Osteocyte (in vitro differentiated cells): ENCODE measurements at regions not wholly inside any gene's neighbourhood (a gene's known extent, or its start where the extent isn't known, plus 50 kb on each side); places are given as distances from the start of the nearest gene placed in this dataset.

Experiments
- DNase-seq: peaks from one replicate; pipeline ENCODE4 v3.0.0; 2021; ENCODE audit warnings: mixed read lengths; ENCODE audit not compliant: unreplicated experiment; ENCODE audit errors: extremely low spot score
- H3K27ac Mint-ChIP-seq: one replicate; pipeline ENCODE4 v1.8.0; 2021; ENCODE audit warnings: mild to moderate bottlenecking, mixed read lengths; ENCODE audit not compliant: unreplicated experiment
- H3K27me3 Mint-ChIP-seq: one replicate; pipeline ENCODE4 v1.8.0; 2021; ENCODE audit warnings: mixed read lengths; ENCODE audit not compliant: unreplicated experiment
- H3K36me3 Mint-ChIP-seq: one replicate; pipeline ENCODE4 v1.8.0; 2021; ENCODE audit warnings: mixed read lengths; ENCODE audit not compliant: unreplicated experiment
- H3K4me1 Mint-ChIP-seq: one replicate; pipeline ENCODE4 v1.8.0; 2021; ENCODE audit warnings: mixed read lengths; ENCODE audit not compliant: unreplicated experiment
- H3K4me3 Mint-ChIP-seq: one replicate; pipeline ENCODE4 v1.8.0; 2021; ENCODE audit warnings: mild to moderate bottlenecking, moderate library complexity, mixed read lengths; ENCODE audit not compliant: unreplicated experiment
- H3K9me3 Mint-ChIP-seq: one replicate; pipeline ENCODE4 v1.8.0; 2021; ENCODE audit warnings: mixed read lengths; ENCODE audit not compliant: unreplicated experiment
- TF ChIP-seq, protein P1 (sequence below): fragments of 200-600 bp; sonication (generic); IDR thresholded peaks from 2 replicates; pipeline ENCODE4 v1.5.0; 2021; ENCODE audit warnings: antibody characterized with exemption, mild to moderate bottlenecking, moderate library complexity

DNA sequence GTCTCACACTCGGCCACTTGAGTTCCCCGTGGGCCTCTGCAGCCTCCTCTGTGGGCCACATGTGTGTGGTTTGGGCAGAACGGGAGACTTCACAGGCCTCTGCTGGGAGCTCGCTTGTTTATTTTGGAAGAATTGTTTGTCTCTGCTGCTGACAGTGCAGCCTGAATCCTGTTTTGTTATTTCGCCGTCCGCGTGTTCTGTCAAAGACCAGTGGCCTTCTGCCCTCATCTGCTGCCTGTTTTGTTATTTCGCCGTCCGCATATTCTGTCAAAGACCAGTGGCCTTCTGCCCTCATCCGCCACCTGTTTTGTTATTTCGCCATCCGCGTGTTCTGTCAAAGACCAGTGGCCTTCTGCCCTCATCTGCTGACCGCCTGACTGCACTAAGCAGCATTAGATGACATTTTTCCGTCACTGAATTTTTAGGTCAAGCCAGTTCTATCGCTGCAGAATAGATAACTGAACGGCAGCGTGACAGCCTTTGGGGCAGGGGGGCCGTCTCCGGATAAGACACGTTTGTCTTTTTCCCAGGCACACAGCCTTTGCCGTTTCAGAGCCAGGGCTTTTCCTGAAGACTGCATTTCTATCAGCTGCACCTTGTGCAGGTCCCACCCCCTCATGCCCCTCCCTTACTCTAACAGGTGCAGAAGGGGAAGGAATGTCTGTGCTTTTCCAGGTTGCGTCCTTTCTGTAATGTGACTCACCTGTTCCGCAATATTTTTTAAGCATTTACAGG is 158.5 kb upstream of the AFDN start:
- no peak for DNase-seq
- Mint-ChIP-seq H3K4me1 (peaks cover 2% of the 10 kb centered on the region), H3K4me3 (no peak overlapping the region), H3K27me3 (peaks cover 25% of the 10 kb centered on the region), H3K27ac (peak overlapping the region; percentile 23), H3K9me3 (peaks cover 4% of the 10 kb centered on the region), H3K36me3 (no peaks in the 10 kb centered on the region)
- TF ChIP-seq, protein P1, sequence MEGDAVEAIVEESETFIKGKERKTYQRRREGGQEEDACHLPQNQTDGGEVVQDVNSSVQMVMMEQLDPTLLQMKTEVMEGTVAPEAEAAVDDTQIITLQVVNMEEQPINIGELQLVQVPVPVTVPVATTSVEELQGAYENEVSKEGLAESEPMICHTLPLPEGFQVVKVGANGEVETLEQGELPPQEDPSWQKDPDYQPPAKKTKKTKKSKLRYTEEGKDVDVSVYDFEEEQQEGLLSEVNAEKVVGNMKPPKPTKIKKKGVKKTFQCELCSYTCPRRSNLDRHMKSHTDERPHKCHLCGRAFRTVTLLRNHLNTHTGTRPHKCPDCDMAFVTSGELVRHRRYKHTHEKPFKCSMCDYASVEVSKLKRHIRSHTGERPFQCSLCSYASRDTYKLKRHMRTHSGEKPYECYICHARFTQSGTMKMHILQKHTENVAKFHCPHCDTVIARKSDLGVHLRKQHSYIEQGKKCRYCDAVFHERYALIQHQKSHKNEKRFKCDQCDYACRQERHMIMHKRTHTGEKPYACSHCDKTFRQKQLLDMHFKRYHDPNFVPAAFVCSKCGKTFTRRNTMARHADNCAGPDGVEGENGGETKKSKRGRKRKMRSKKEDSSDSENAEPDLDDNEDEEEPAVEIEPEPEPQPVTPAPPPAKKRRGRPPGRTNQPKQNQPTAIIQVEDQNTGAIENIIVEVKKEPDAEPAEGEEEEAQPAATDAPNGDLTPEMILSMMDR = no peak

DNA sequence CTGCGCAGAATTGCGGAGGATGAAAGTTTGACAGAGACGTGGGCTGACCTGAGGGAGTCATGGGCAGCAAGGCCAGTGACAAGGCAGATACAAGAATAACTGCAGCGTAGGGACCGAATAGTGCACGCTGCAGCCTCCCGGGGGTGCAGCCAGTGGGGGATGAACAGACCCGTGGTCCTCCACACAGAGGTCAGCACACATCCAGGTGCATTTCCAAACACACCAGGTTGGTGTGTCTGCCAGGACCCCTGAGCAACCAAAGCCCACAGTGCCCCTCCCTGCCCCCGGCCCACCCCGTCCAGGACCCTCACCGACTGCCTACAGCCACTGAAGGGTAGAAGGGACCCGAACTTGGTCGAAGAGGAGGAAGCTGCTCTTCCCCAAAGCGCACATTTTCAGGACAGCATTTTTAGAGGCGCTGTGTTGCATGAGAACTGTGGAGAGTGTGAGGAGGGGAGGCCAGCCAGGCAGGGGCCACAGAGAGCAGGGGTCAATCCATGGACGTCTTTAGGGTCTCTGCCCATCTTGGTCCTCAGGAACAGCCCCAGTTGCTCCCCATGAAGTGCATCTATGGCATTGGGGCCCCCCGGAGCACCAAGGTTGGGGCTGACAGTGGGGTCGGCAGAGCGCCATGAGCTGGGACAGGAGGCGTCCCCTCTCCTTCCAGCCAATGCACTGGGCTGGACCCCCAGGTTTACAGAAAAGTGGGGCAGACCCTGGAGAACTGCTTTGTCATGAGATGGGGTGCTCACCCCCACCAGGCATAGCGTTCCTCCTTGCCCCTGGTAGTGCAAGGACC is 157.8 kb upstream of the AFDN start:
- H3K27me3 Mint-ChIP-seq = peaks cover 21% of the 10 kb centered on the region
- peaks cover 4% of the 10 kb centered on the region for H3K9me3 Mint-ChIP-seq
- no peaks in the 10 kb centered on the region for H3K36me3 Mint-ChIP-seq
- no peak overlapping the region for H3K27ac Mint-ChIP-seq
- peaks cover 2% of the 10 kb centered on the region for H3K4me1 Mint-ChIP-seq
- TF ChIP-seq, protein P1 = no peak
- DNase-seq = no peak
- H3K4me3 Mint-ChIP-seq = no peak overlapping the region

DNA sequence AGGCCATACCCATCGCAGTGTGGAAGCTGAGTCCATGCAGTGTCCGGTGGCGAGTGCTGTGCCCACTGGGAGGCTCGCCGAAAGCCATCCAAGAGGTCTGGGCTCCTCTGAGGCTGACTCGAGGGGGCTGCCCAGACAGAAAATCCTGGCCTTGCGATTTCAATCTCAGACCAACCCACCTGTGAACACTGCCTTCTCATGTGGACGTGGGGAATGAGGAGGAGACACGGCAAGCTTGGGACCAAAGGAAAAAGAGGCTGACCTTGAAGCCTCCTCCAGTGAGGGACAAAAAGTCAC is 157.2 kb upstream of the AFDN start:
- no peak overlapping the region for H3K4me3 Mint-ChIP-seq
- H3K27me3 Mint-ChIP-seq = peaks cover 20% of the 10 kb centered on the region
- TF ChIP-seq, protein P1 = no peak

DNA sequence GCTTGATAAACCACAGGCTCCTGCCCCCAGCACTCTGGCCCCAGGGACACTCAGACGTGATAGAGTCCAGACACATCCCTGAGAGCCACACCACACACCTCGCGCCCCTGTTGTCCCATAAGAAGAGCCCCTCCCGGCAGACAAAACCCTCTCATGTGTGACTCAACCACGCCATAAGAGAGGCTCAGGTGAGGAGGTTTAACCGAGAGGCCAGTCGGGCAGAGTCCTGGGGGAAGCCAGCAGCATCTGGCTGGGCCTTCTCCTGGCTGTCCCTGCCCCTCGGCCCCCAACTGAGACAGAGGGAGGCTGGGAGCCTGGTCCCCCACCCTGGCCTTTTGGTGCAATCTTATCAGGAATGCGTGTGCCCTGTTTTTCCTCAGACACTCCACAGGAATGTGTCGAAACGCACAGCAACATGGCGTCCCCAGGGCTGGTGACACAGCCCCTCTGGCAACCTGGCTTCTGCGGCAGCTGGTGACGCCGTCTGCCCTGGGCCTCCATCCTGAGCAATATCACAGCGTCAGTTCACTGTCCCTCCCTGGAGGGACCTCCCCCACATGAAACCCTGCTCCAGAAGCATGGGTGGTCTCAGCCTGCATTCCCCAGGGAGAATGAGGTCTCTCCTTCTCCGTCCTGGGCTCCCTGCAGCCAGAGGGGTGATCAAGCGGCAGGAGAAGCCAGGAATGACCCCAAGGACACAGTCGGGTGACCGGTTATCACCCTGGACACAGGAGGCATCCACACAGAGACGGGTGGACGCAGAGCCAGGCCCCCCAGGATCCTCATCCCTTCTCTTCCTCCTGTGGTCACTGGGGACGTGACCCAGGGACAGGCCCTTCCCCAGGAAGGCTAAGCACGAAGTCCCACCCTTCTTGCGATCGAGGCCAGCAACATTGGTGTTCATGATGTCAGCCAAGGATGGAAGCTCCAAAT is 156.6 kb upstream of the AFDN start:
- Mint-ChIP-seq H3K9me3 (peaks cover 4% of the 10 kb centered on the region), H3K36me3 (no peaks in the 10 kb centered on the region), H3K4me1 (peaks cover 2% of the 10 kb centered on the region), H3K27me3 (peaks cover 24% of the 10 kb centered on the region), H3K27ac (no peak overlapping the region), H3K4me3 (no peak overlapping the region)
- TF ChIP-seq, protein P1 = no peak
- DNase-seq = no peak

More for the DNA sequence above, 157.2 kb upstream of the AFDN start:
- Mint-ChIP-seq H3K4me1 (peaks cover 2% of the 10 kb centered on the region), H3K9me3 (peaks cover 4% of the 10 kb centered on the region), H3K36me3 (no peaks in the 10 kb centered on the region), H3K27ac (no peak overlapping the region)
- no peak for DNase-seq
